CD4-positive, alpha-beta T cell treated with Interleukin-6 for 4 hours (primary cell): ENCODE measurements at regions not wholly inside any gene's neighbourhood (a gene's known extent, or its start where the extent isn't known, plus 50 kb on each side); places are given as distances from the start of the nearest gene placed in this dataset.

Experiments used
- DNase-seq: peaks from one replicate; pipeline ENCODE4 v3.0.0-alpha.2; 2020; ENCODE audit warnings: mixed read lengths

GRCh38 chr18:41022484-41022883 is 932.5 kb upstream of the PIK3C3 start:
- no peak for DNase-seq

GRCh38 chr18:41021089-41021488 is 933.9 kb upstream of the PIK3C3 start:
- DNase-seq = no peak

GRCh38 chr18:41012194-41012593 is 942.8 kb upstream of the PIK3C3 start:
- DNase-seq = no peak

- DNase-seq = no peak
These were observed 945.1 kb upstream of the PIK3C3 start for GRCh38 chr18:41009926-41010325.

- no peak for DNase-seq
These were observed 950.7 kb upstream of the PIK3C3 start for GRCh38 chr18:41004324-41004723.

- no peak for DNase-seq
These were observed 959.5 kb upstream of the PIK3C3 start for GRCh38 chr18:40995529-40995928.

- DNase-seq = no peak
These were observed 961.7 kb upstream of the PIK3C3 start for GRCh38 chr18:40993363-40993762.

GRCh38 chr18:40987581-40987980 is 967.5 kb upstream of the PIK3C3 start:
- DNase-seq = no peak

- no peak for DNase-seq
These were observed 969.6 kb upstream of the PIK3C3 start for GRCh38 chr18:40985436-40985835.

GRCh38 chr18:40984856-40985255 is 970.2 kb upstream of the PIK3C3 start:
- DNase-seq = no peak

GRCh38 chr18:40983835-40984234 is 971.2 kb upstream of the PIK3C3 start:
- no peak for DNase-seq

GRCh38 chr18:40980171-40980570 is 974.9 kb upstream of the PIK3C3 start:
- no peak for DNase-seq

- no peak for DNase-seq
These were observed 979.0 kb upstream of the PIK3C3 start for GRCh38 chr18:40976050-40976449.

- no peak for DNase-seq
These were observed 980.6 kb upstream of the PIK3C3 start for GRCh38 chr18:40974448-40974847.

GRCh38 chr18:40962784-40963183 is 992.2 kb upstream of the PIK3C3 start:
- no peak for DNase-seq

- no peak for DNase-seq
These were observed 997.4 kb upstream of the PIK3C3 start for GRCh38 chr18:40957533-40958070.

- no peak for DNase-seq
These were observed 998.8 kb upstream of the PIK3C3 start for GRCh38 chr18:40956213-40956612.

GRCh38 chr18:40955351-40955750 is 999.7 kb upstream of the PIK3C3 start:
- DNase-seq = no peak

- DNase-seq = no peak
These were observed 1005.7 kb upstream of the PIK3C3 start for GRCh38 chr18:40949114-40949950.

- no peak for DNase-seq
These were observed 1010.5 kb upstream of the PIK3C3 start for GRCh38 chr18:40944576-40944975.

GRCh38 chr18:40939656-40940515 is 1015.1 kb upstream of the PIK3C3 start:
- DNase-seq = no peak

- DNase-seq = no peak
These were observed 1016.4 kb upstream of the PIK3C3 start for GRCh38 chr18:40938615-40939014.

- no peak for DNase-seq
These were observed 1017.6 kb upstream of the PIK3C3 start for GRCh38 chr18:40937386-40937785.

GRCh38 chr18:40935423-40935822 is 1019.6 kb upstream of the PIK3C3 start:
- DNase-seq = no peak
